ENCODE measurements at regions not wholly inside any gene's neighbourhood (a gene's known extent, or its start where the extent isn't known, plus 50 kb on each side); places are given as distances from the start of the nearest gene placed in this dataset.

DNA sequence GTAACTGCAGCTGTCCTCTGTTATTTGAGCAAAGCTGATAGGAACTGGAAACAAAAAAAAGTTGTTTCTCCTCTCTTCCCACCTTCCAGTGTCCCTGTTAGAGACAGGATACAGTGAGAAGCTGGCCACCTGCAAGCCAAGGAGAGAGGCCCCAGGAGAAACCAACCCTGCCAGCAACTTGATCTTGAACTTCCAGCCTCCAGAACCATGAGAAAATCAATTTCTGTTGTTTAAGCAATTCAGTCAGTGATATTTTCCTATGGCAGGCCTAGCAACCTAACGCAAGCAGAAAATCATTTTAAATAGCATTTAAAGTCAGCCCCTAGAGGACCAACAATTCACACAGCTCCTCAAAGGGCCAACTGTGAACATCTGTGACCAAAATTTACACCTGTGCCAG, 291.3 kb downstream of the OXSM start:
- TF ChIP-seq CTCF (conservative IDR thresholded peaks at IDR 0.05 in 1 of 2, IDR thresholded peaks at IDR 0.05 in 1 of 2; ENCODE audit: low read depth in 1 of 2, low read length in 2 of 2), result no peak
- no peak for TF ChIP-seq EZH2 (IDR thresholded peaks at IDR 0.05; ENCODE audit: low read length, missing control alignments)
